K562 (cell line): ENCODE measurements at regions not wholly inside any gene's neighbourhood (a gene's known extent, or its start where the extent isn't known, plus 50 kb on each side); places are given as distances from the start of the nearest gene placed in this dataset.
A peak's percentile ranks its signal among the peaks of the same experiment; 100 is the strongest.

Experiments used
- ATF4 ChIP-seq: fragments of 450-650 bp; formaldehyde crosslinking; IDR thresholded peaks from 2 replicates; pipeline ENCODE4 v1.4.0; 2022; ENCODE audit warnings: mild to moderate bottlenecking, moderate library complexity
- CBFA2T2 ChIP-seq: fragments of 450-650 bp; conservative IDR thresholded peaks from 2 replicates; pipeline ENCODE4 v1.6.1; 2017; ENCODE audit warnings: mild to moderate bottlenecking
- CREB5 ChIP-seq: fragments of 250-450 bp; sonication (Bioruptor Pico); IDR thresholded peaks from 2 replicates; pipeline ENCODE4 v1.5.0; 2020; ENCODE audit warnings: mild to moderate bottlenecking
- ELF2 ChIP-seq: fragments of 250-450 bp; sonication (Bioruptor Pico); IDR thresholded peaks from 2 replicates; pipeline ENCODE4 v1.5.0; 2021; ENCODE audit warnings: mild to moderate bottlenecking
- ELF4 ChIP-seq: fragments of 450-650 bp; formaldehyde crosslinking; IDR thresholded peaks from 2 replicates; pipeline ENCODE4 v1.4.0; 2022; ENCODE audit warnings: missing genetic modification characterization
- EP400 ChIP-seq: fragments of 450-650 bp; IDR thresholded peaks from 2 replicates; pipeline ENCODE4 v1.6.1; 2017; ENCODE audit warnings: antibody characterized with exemption, mild to moderate bottlenecking, moderate library complexity
- ETV5 ChIP-seq: sonication (generic); formaldehyde crosslinking; IDR thresholded peaks from 2 replicates; pipeline ENCODE4 v1.4.0; 2020; ENCODE audit warnings: low read depth, mild to moderate bottlenecking, missing genetic modification reagents
- FOXA3 ChIP-seq, 2 experiments: fragments of 450-650 bp in 1 of 2; sonication (generic) in 1 of 2; formaldehyde crosslinking; IDR thresholded peaks in 1 of 2; conservative IDR thresholded peaks in 1 of 2; 2 replicates each; pipeline versions ENCODE4 v1.4.0 to v1.8.0; 2020 to 2022; ENCODE audit warnings: mild to moderate bottlenecking in 2 of 2, missing genetic modification reagents in 1 of 2
- GATA2 ChIP-seq: sonication (generic); formaldehyde crosslinking; IDR thresholded peaks from 2 replicates; pipeline ENCODE4 v1.4.0; 2020; ENCODE audit warnings: mild to moderate bottlenecking, missing genetic modification reagents
- HDAC8 ChIP-seq: fragments of 450-650 bp; IDR thresholded peaks from 2 replicates; pipeline ENCODE4 v1.6.1; 2016; ENCODE audit warnings: mild to moderate bottlenecking, missing genetic modification characterization, moderate library complexity, missing compliant biosample characterization
- ID3 ChIP-seq, 2 experiments: fragments of 250-450 bp in 1 of 2; fragments of 450-650 bp in 1 of 2; sonication (Bioruptor Pico) in 1 of 2; IDR thresholded peaks; 2 replicates each; pipeline versions ENCODE4 v1.6.1 to v1.8.0; 2016 to 2021; ENCODE audit warnings: mild to moderate bottlenecking in 2 of 2, moderate library complexity in 2 of 2, missing compliant biosample characterization in 1 of 2, missing genetic modification characterization in 1 of 2
- RCOR1 ChIP-seq, 2 experiments: IDR thresholded peaks; 2 replicates each; pipeline ENCODE4 v1.6.1; 2012; ENCODE audit warnings: low read depth in 2 of 2, low read length in 2 of 2, borderline replicate concordance in 1 of 2, improper control_type of control experiment in 1 of 2
- SIN3A ChIP-seq, 2 experiments: fragments of 150-350 bp in 1 of 2; IDR thresholded peaks; 2 replicates each; pipeline ENCODE4 v1.6.1; 2011 to 2016; ENCODE audit warnings: borderline replicate concordance in 2 of 2, low read depth in 2 of 2, low read length in 2 of 2, mild to moderate bottlenecking in 2 of 2, moderate library complexity in 2 of 2; ENCODE audit not compliant: control insufficient read depth in 1 of 2
- SMARCC2 ChIP-seq: fragments of 450-650 bp; IDR thresholded peaks from 2 replicates; pipeline ENCODE4 v1.6.1; 2017; ENCODE audit warnings: antibody characterized with exemption, moderate library complexity, mild to moderate bottlenecking, low read depth
- SOX6 ChIP-seq: fragments of 450-650 bp; IDR thresholded peaks from 2 replicates; pipeline ENCODE4 v1.6.1; 2014; ENCODE audit warnings: mild to moderate bottlenecking
- TBL1XR1 ChIP-seq, 2 experiments: IDR thresholded peaks; 2 replicates each; pipeline ENCODE4 v1.6.1; 2012; ENCODE audit warnings: improper control_type of control experiment in 2 of 2, low read length in 2 of 2, mild to moderate bottlenecking in 1 of 2
- TBP ChIP-seq: optimal IDR thresholded peaks from 2 replicates; pipeline ENCODE3; 2011; ENCODE audit warnings: low read depth, low read length, improper control_type of control experiment
- ZNF124 ChIP-seq: sonication (generic); formaldehyde crosslinking; IDR thresholded peaks from 2 replicates; pipeline ENCODE4 v1.8.1; 2022; ENCODE audit warnings: missing genetic modification reagents
- ZNF197 ChIP-seq: fragments of 200-800 bp; sonication (Bioruptor generic); IDR thresholded peaks from 2 replicates; pipeline ENCODE4 v1.6.1; 2016; ENCODE audit warnings: low read depth, missing genetic modification characterization, missing compliant biosample characterization
- ZNF592 ChIP-seq: fragments of 450-650 bp; IDR thresholded peaks from 2 replicates; pipeline ENCODE4 v1.6.1; 2017; ENCODE audit warnings: antibody characterized with exemption, mild to moderate bottlenecking

- TF ChIP-seq ELF4 (CRISPR knock-in tag), result peak; percentile 39
- peak; percentile 47; the same call in 1 of the 2 replicates for TF ChIP-seq GATA2 (CRISPR knock-in tag)
- no peak for TF ChIP-seq FOXA3 (CRISPR knock-in tag; conservative IDR thresholded peaks at IDR 0.05 in 1 of 2, IDR thresholded peaks at IDR 0.05 in 1 of 2)
- TF ChIP-seq TBL1XR1 (IDR thresholded peaks at IDR 0.05; ENCODE audit: low read length in 2 of 2), result peak in 1 of 2 experiments; percentile 73; a peak in 2 of 4 replicates
- TF ChIP-seq SMARCC2, result peak; percentile 84
- no peak for TF ChIP-seq ZNF124 (CRISPR knock-in tag)
- TF ChIP-seq CBFA2T2, result peak; percentile 62
- peak; percentile 94 for TF ChIP-seq HDAC8 (tag)
- peak; percentile 95 for TF ChIP-seq SOX6
- TF ChIP-seq ETV5 (CRISPR knock-in tag), result peak; percentile 62; the same call in 1 of the 2 replicates
- TF ChIP-seq TBP, result peak; percentile 34
- TF ChIP-seq ATF4 (CRISPR knock-in tag), result peak; percentile 98
- peak in 1 of 2 experiments; percentile 94; a peak in 2 of 4 replicates for TF ChIP-seq RCOR1 (IDR thresholded peaks at IDR 0.05; ENCODE audit: borderline replicate concordance in 1 of 2, low read depth in 2 of 2, low read length in 2 of 2)
- TF ChIP-seq EP400, result peak; percentile 77
- no peak for TF ChIP-seq ID3 (CRISPR knock-in tag; IDR thresholded peaks at IDR 0.05)
- TF ChIP-seq ID3 (tag; IDR thresholded peaks at IDR 0.05), result peak; percentile 53; the same call in 1 of the 2 replicates
- peak; percentile 92 for TF ChIP-seq ZNF592
- 0 out of 2 replicates have a peak, but pooled peaks have one; percentile 26 for TF ChIP-seq CREB5 (CRISPR knock-in tag)
- TF ChIP-seq ZNF197 (CRISPR knock-in tag), result peak; percentile 91
- TF ChIP-seq ELF2, result 0 out of 2 replicates have a peak, but pooled peaks have one; percentile 22
- no peak for TF ChIP-seq SIN3A (IDR thresholded peaks at IDR 0.05; ENCODE audit: borderline replicate concordance in 2 of 2, control insufficient read depth in 1 of 2, low read depth in 2 of 2, low read length in 2 of 2)
Observed at GRCh38 chr2:55115761-55116597, 65.7 kb upstream of the RTN4 start (continued).
